ENCODE measurements at regions not wholly inside any gene's neighbourhood (a gene's known extent, or its start where the extent isn't known, plus 50 kb on each side); places are given as distances from the start of the nearest gene placed in this dataset.

GRCh38 chr16:6495486-6496210 lies 837.0 kb upstream of the RBFOX1 start:
- Histone ChIP-seq H3K4me2 (ENCODE audit: control insufficient read depth, extremely low read depth, insufficient read depth, low read depth, low read length) (no peak overlapping the region), H4K20me1 (ENCODE audit: control insufficient read depth, extremely low read depth, insufficient read depth, low read length) (no peaks in the 10 kb centered on the region), H3K27me3 (ENCODE audit: control insufficient read depth, extremely low read depth, insufficient read depth, low read length) (no peaks in the 10 kb centered on the region), H3K36me3 (ENCODE audit: control insufficient read depth in 2 of 2, extremely low read depth in 1 of 2, insufficient read depth in 2 of 2, low read length in 2 of 2) (no peaks in the 10 kb centered on the region), H3K4me3 (ENCODE audit: control insufficient read depth in 2 of 3, extremely low read depth in 1 of 3, insufficient read depth in 2 of 3, low read depth in 1 of 3, low read length in 3 of 3) (no peak overlapping the region), H3K27ac (ENCODE audit: control insufficient read depth, insufficient read depth, low read length) (no peak overlapping the region), H3K9me3 (ENCODE audit: control insufficient read depth, low read depth, low read length) (peaks cover 3% of the 10 kb centered on the region), H2AFZ (ENCODE audit: control insufficient read depth, low read length) (no peak overlapping the region), H3K79me2 (ENCODE audit: control insufficient read depth, insufficient read depth, low read length) (no peaks in the 10 kb centered on the region), H3K4me1 (ENCODE audit: control insufficient read depth, extremely low read depth, insufficient read depth, low read length) (no peaks in the 10 kb centered on the region), H3K9me1 (ENCODE audit: control insufficient read depth, extremely low read depth, insufficient read depth, low read length) (no peaks in the 10 kb centered on the region), H3K9ac (ENCODE audit: control insufficient read depth, extremely low read depth, insufficient read depth, low read length) (no peak overlapping the region)
- FAIRE-seq (no peak), DNase-seq (ENCODE audit: low read depth, low spot score) (no peak)
- dilution Hi-C loops (cut with MboI; ENCODE audit: extremely low pct_ligation_motif_present, low sequenced_read_pairs), result no loop called here
- TF ChIP-seq, protein P1, sequence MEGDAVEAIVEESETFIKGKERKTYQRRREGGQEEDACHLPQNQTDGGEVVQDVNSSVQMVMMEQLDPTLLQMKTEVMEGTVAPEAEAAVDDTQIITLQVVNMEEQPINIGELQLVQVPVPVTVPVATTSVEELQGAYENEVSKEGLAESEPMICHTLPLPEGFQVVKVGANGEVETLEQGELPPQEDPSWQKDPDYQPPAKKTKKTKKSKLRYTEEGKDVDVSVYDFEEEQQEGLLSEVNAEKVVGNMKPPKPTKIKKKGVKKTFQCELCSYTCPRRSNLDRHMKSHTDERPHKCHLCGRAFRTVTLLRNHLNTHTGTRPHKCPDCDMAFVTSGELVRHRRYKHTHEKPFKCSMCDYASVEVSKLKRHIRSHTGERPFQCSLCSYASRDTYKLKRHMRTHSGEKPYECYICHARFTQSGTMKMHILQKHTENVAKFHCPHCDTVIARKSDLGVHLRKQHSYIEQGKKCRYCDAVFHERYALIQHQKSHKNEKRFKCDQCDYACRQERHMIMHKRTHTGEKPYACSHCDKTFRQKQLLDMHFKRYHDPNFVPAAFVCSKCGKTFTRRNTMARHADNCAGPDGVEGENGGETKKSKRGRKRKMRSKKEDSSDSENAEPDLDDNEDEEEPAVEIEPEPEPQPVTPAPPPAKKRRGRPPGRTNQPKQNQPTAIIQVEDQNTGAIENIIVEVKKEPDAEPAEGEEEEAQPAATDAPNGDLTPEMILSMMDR (optimal IDR thresholded peaks at IDR 0.05 in 1 of 3, IDR thresholded peaks at IDR 0.05 in 1 of 3, conservative IDR thresholded peaks at IDR 0.05 in 1 of 3; ENCODE audit: extremely low read depth in 1 of 3, insufficient read depth in 2 of 3, low read length in 3 of 3), result no peak
- TF ChIP-seq EZH2 (IDR thresholded peaks at IDR 0.05; ENCODE audit: low read length), result no peak

DNA sequence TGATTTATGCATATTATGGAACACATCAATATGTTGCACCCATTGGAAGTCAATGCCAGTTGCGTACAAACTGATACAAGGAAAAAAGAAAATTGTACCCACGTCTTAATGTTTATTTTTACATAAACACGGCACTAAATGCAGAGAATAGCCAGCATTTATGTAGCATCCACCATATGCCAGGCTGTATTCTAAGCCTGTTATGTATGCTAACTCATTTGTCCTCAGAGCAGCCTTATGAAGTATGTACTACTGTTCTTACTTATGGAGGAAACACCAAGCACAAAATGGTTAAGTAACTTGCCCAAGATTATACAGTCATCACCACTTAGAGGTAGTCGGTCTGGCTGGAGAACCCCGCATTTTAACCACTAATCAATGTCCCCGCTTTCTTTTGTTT lies 837.9 kb upstream of the RBFOX1 start:
- no peaks in the 10 kb centered on the region for H3K4me1 ChIP-seq (ENCODE audit: control insufficient read depth, extremely low read depth, insufficient read depth, low read length)
- no peaks in the 10 kb centered on the region for H3K79me2 ChIP-seq (ENCODE audit: control insufficient read depth, insufficient read depth, low read length)
- FAIRE-seq (no peak), DNase-seq (ENCODE audit: low read depth, low spot score) (no peak)
- H3K27me3 ChIP-seq (ENCODE audit: control insufficient read depth, extremely low read depth, insufficient read depth, low read length), result no peaks in the 10 kb centered on the region
- H4K20me1 ChIP-seq (ENCODE audit: control insufficient read depth, extremely low read depth, insufficient read depth, low read length), result no peaks in the 10 kb centered on the region
- no peak overlapping the region for H3K9ac ChIP-seq (ENCODE audit: control insufficient read depth, extremely low read depth, insufficient read depth, low read length)
- H3K9me3 ChIP-seq (ENCODE audit: control insufficient read depth, low read depth, low read length), result peaks cover 3% of the 10 kb centered on the region
- no peak overlapping the region for H2AFZ ChIP-seq (ENCODE audit: control insufficient read depth, low read length)
- H3K36me3 ChIP-seq (ENCODE audit: control insufficient read depth in 2 of 2, extremely low read depth in 1 of 2, insufficient read depth in 2 of 2, low read length in 2 of 2), result no peaks in the 10 kb centered on the region
- H3K4me3 ChIP-seq (ENCODE audit: control insufficient read depth in 2 of 3, extremely low read depth in 1 of 3, insufficient read depth in 2 of 3, low read depth in 1 of 3, low read length in 3 of 3), result no peak overlapping the region
- H3K9me1 ChIP-seq (ENCODE audit: control insufficient read depth, extremely low read depth, insufficient read depth, low read length), result no peaks in the 10 kb centered on the region
- no peak for TF ChIP-seq EZH2 (IDR thresholded peaks at IDR 0.05; ENCODE audit: low read length)
- TF ChIP-seq, protein P1 (optimal IDR thresholded peaks at IDR 0.05 in 1 of 3, IDR thresholded peaks at IDR 0.05 in 1 of 3, conservative IDR thresholded peaks at IDR 0.05 in 1 of 3; ENCODE audit: extremely low read depth in 1 of 3, insufficient read depth in 2 of 3, low read length in 3 of 3), result no peak
- dilution Hi-C loops (cut with MboI; ENCODE audit: extremely low pct_ligation_motif_present, low sequenced_read_pairs), result no loop called here
- H3K27ac ChIP-seq (ENCODE audit: control insufficient read depth, insufficient read depth, low read length), result no peak overlapping the region
- H3K4me2 ChIP-seq (ENCODE audit: control insufficient read depth, extremely low read depth, insufficient read depth, low read depth, low read length), result no peak overlapping the region

Measured in keratinocyte (primary cell).